ENCODE measurements at regions not wholly inside any gene's neighbourhood (a gene's known extent, or its start where the extent isn't known, plus 50 kb on each side); places are given as distances from the start of the nearest gene placed in this dataset.

DNA sequence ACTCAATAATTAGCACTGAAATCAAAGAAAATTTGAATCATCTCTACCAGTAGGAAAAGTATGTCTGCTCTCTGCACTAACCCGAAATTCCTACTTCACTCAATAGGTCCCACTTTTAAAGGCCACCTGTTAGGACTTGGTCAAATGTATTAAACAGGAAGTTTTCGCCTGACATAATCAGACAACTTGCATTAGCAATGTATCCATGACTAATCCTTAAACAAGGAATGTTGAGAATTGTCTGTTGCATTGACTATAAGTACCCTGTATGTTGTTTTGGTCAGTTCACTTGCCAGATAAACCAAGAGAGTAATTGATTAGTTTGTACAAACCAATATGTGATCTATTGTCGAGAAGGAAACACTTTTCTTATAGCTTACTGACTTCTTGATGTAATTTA lies 1308.0 kb downstream of the CDY2B start:
- TF ChIP-seq POLR2A (IDR thresholded peaks at IDR 0.05) (no peak), CTCF (IDR thresholded peaks at IDR 0.05) (no peak)
